Ishikawa (cell line): ENCODE measurements at regions not wholly inside any gene's neighbourhood (a gene's known extent, or its start where the extent isn't known, plus 50 kb on each side); places are given as distances from the start of the nearest gene placed in this dataset.

Source experiments
- CEBPB ChIP-seq: IDR thresholded peaks from 2 replicates; pipeline ENCODE4 v1.6.1; 2012
- CREB1 ChIP-seq: IDR thresholded peaks from 2 replicates; pipeline ENCODE4 v1.6.1; 2012; ENCODE audit warnings: low read depth
- EGR1 ChIP-seq: IDR thresholded peaks from 2 replicates; pipeline ENCODE4 v1.6.1; 2012
- EP300 ChIP-seq: IDR thresholded peaks from 2 replicates; pipeline ENCODE4 v1.6.1; 2012; ENCODE audit warnings: borderline replicate concordance
- FOXM1 ChIP-seq: IDR thresholded peaks from 2 replicates; pipeline ENCODE4 v1.6.1; 2012; ENCODE audit warnings: low read depth, borderline replicate concordance
- NFIC ChIP-seq: IDR thresholded peaks from 2 replicates; pipeline ENCODE4 v1.6.1; 2012
- RAD21 ChIP-seq: IDR thresholded peaks from 2 replicates; pipeline ENCODE4 v1.6.1; 2012; ENCODE audit warnings: low read depth
- REST ChIP-seq: IDR thresholded peaks from 2 replicates; pipeline ENCODE4 v1.6.1; 2012; ENCODE audit warnings: low read depth, mild to moderate bottlenecking
- TAF1 ChIP-seq: IDR thresholded peaks from 2 replicates; pipeline ENCODE4 v1.6.1; 2012; ENCODE audit warnings: low read depth, mild to moderate bottlenecking
- TCF12 ChIP-seq: IDR thresholded peaks from 2 replicates; pipeline ENCODE4 v1.6.1; 2012; ENCODE audit warnings: low read depth
- TEAD4 ChIP-seq: IDR thresholded peaks from 2 replicates; pipeline ENCODE4 v1.6.1; 2012
- USF1 ChIP-seq: IDR thresholded peaks from 2 replicates; pipeline ENCODE4 v1.6.1; 2012
- YY1 ChIP-seq: IDR thresholded peaks from 2 replicates; pipeline ENCODE4 v1.6.1; 2012; ENCODE audit warnings: low read depth
- ZBTB7A ChIP-seq: IDR thresholded peaks from 2 replicates; pipeline ENCODE4 v1.6.1; 2012; ENCODE audit warnings: low read depth
- TF ChIP-seq, protein P1 (sequence below): IDR thresholded peaks from 2 replicates; pipeline ENCODE4 v1.6.1; 2012

- TF ChIP-seq ZBTB7A (no peak), USF1 (no peak), TAF1 (no peak), REST (no peak), EGR1 (no peak), FOXM1 (no peak), NFIC (no peak), CREB1 (no peak), EP300 (no peak), TCF12 (no peak), TEAD4 (no peak), CEBPB (no peak), YY1 (no peak), RAD21 (no peak)
- TF ChIP-seq, protein P1, sequence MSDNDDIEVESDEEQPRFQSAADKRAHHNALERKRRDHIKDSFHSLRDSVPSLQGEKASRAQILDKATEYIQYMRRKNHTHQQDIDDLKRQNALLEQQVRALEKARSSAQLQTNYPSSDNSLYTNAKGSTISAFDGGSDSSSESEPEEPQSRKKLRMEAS, result no peak
Observed at GRCh38 chr2:59385971-59386370, 1144.8 kb upstream of the FANCL start.

- TF ChIP-seq TAF1 (no peak), TCF12 (no peak), CEBPB (no peak), EP300 (no peak), RAD21 (no peak), CREB1 (no peak), TEAD4 (no peak), YY1 (no peak), REST (no peak), USF1 (no peak), NFIC (no peak), ZBTB7A (no peak), EGR1 (no peak), FOXM1 (no peak)
- TF ChIP-seq, protein P1, result no peak
Observed at GRCh38 chr2:59383473-59383872, 1142.3 kb upstream of the FANCL start.

GRCh38 chr2:59378127-59378526 is 1137.0 kb upstream of the FANCL start:
- TF ChIP-seq CEBPB, result no peak
- TF ChIP-seq USF1, result no peak
- TF ChIP-seq, protein P1, result no peak
- TF ChIP-seq EP300, result no peak
- TF ChIP-seq TAF1, result no peak
- no peak for TF ChIP-seq TEAD4

DNA sequence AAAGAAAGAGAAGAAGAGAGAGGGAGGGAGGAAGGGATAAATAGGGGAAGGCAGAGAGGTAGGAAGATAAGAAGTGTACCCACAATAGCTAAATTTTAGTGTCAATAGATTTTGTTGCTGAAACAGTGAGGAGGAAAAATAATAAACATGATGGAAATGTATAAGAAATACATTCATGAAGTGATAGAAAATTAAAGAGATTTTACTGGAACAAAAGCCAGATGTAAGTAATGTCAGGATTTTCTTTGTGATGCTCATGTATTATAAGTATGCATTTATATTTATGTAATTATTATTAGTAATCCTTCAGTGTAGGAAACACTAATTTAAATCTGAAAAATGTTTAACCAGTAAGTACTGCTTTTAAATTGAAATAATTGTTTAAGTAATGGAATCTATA is 1125.2 kb upstream of the FANCL start:
- TF ChIP-seq YY1 (no peak), EP300 (no peak)

- TF ChIP-seq, protein P1, result no peak
- no peak for TF ChIP-seq FOXM1
- TF ChIP-seq EP300, result no peak
- no peak for TF ChIP-seq ZBTB7A
- no peak for TF ChIP-seq NFIC
- no peak for TF ChIP-seq TCF12
- no peak for TF ChIP-seq USF1
- no peak for TF ChIP-seq RAD21
- no peak for TF ChIP-seq TAF1
Observed at GRCh38 chr2:59354498-59354897, 1113.4 kb upstream of the FANCL start.
